Erythroblast (primary cell): ENCODE measurements at regions not wholly inside any gene's neighbourhood (a gene's known extent, or its start where the extent isn't known, plus 50 kb on each side); places are given as distances from the start of the nearest gene placed in this dataset.

Experiments used
- GATA1 ChIP-seq: IDR thresholded peaks from 2 replicates; pipeline ENCODE4 v1.6.1; 2011; ENCODE audit warnings: low read depth, mild to moderate bottlenecking, control low read depth, low read length, moderate library complexity
- POLR2A ChIP-seq: IDR thresholded peaks from 2 replicates; pipeline ENCODE4 v1.6.1; 2011; ENCODE audit warnings: mild to moderate bottlenecking, low read length

GRCh38 chr5:18074961-18075360, 440.7 kb downstream of the TAF11L14 start:
- no peak for TF ChIP-seq POLR2A
- no peak for TF ChIP-seq GATA1
